Gastroesophageal sphincter (tissue), 3 donors: ENCODE measurements at regions not wholly inside any gene's neighbourhood (a gene's known extent, or its start where the extent isn't known, plus 50 kb on each side); places are given as distances from the start of the nearest gene placed in this dataset.

ENCODE experiments used
- CTCF ChIP-seq, 4 experiments: fragments of 200-600 bp in 2 of 4; fragments of 450-650 bp in 2 of 4; sonication (generic) in 1 of 4; IDR thresholded peaks; one replicate each; pipeline ENCODE4 v1.5.1; 2017 to 2019; ENCODE audit warnings: antibody characterized with exemption in 4 of 4, mild to moderate bottlenecking in 2 of 4, moderate library complexity in 2 of 4
- POLR2A ChIP-seq, 2 donors: fragments of 450-650 bp; IDR thresholded peaks; one replicate each; pipeline ENCODE4 v1.6.1; 2017; ENCODE audit warnings: antibody characterized with exemption in 2 of 2, mild to moderate bottlenecking in 2 of 2, moderate library complexity in 1 of 2
- POLR2AphosphoS5 ChIP-seq: sonication (generic); formaldehyde crosslinking; IDR thresholded peaks from one replicate; pipeline ENCODE4 v1.6.1; 2017; ENCODE audit warnings: antibody characterized with exemption

- TF ChIP-seq CTCF (IDR thresholded peaks at IDR 0.05), result no peak
- no peak for TF ChIP-seq POLR2A (IDR thresholded peaks at IDR 0.05)
- no peak for TF ChIP-seq POLR2AphosphoS5
Measured at GRCh38 chr4:77264826-77265225, 107.8 kb downstream of the CCNG2 start.
